ENCODE measurements at regions not wholly inside any gene's neighbourhood (a gene's known extent, or its start where the extent isn't known, plus 50 kb on each side); places are given as distances from the start of the nearest gene placed in this dataset.
"Not testable (repeated sequence)": the region's sequence is repeated elsewhere in the genome, so short reads cannot be mapped to it uniquely, and the experiment has no call there.

DNA sequence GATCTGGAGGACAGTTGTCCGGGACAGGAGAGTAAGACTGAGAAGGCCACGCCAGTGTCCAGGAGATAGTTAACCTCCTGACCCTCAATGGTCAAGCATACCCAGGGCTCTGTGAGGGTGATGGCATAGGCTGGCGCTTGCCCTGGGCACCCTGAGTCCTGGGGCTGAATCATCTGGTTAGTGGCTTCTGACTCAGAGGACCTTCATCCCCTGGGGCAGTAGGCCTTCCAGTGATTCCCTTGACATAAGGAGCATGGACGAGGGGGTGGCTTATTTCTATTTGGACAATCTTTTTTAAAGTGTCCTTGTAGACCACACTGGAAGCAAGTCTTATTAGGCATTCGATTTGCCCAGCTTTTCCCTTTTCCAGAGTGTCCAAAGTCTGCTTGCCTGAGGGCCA, 108.4 kb upstream of the SHISA3 start:
- TF ChIP-seq, protein P1, sequence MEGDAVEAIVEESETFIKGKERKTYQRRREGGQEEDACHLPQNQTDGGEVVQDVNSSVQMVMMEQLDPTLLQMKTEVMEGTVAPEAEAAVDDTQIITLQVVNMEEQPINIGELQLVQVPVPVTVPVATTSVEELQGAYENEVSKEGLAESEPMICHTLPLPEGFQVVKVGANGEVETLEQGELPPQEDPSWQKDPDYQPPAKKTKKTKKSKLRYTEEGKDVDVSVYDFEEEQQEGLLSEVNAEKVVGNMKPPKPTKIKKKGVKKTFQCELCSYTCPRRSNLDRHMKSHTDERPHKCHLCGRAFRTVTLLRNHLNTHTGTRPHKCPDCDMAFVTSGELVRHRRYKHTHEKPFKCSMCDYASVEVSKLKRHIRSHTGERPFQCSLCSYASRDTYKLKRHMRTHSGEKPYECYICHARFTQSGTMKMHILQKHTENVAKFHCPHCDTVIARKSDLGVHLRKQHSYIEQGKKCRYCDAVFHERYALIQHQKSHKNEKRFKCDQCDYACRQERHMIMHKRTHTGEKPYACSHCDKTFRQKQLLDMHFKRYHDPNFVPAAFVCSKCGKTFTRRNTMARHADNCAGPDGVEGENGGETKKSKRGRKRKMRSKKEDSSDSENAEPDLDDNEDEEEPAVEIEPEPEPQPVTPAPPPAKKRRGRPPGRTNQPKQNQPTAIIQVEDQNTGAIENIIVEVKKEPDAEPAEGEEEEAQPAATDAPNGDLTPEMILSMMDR (IDR thresholded peaks at IDR 0.05; ENCODE audit: extremely low read depth in 1 of 2, insufficient read depth in 1 of 2, low read depth in 1 of 2, low read length in 2 of 2) = not testable (repeated sequence)
- not testable (repeated sequence) for TF ChIP-seq EZH2 (IDR thresholded peaks at IDR 0.05; ENCODE audit: borderline replicate concordance, low read depth, low read length, severe bottlenecking); POLR2A (IDR thresholded peaks at IDR 0.05; ENCODE audit: low read depth, low read length); MAX (IDR thresholded peaks at IDR 0.05; ENCODE audit: insufficient read depth, insufficient read length); POLR2AphosphoS5 (IDR thresholded peaks at IDR 0.05; ENCODE audit: insufficient read depth, low read depth, low read length); FOS (IDR thresholded peaks at IDR 0.05; ENCODE audit: borderline replicate concordance, insufficient read depth, low read length); GATA2 (IDR thresholded peaks at IDR 0.05; ENCODE audit: insufficient read depth, insufficient read length, low read depth, low read length); MYC (IDR thresholded peaks at IDR 0.05; ENCODE audit: low read depth, low read length); JUN (IDR thresholded peaks at IDR 0.05; ENCODE audit: borderline replicate concordance, insufficient read depth, insufficient read length, low read depth)

All from endothelial cell of umbilical vein (primary cell).